ENCODE measurements at regions not wholly inside any gene's neighbourhood (a gene's known extent, or its start where the extent isn't known, plus 50 kb on each side); places are given as distances from the start of the nearest gene placed in this dataset.

GRCh38 chr4:133440404-133440803, 291.3 kb downstream of the PCDH10 start:
- no peak overlapping the region for H3K27ac ChIP-seq (ENCODE audit: insufficient read length, low read depth, low read length)
- H3K79me2 ChIP-seq (ENCODE audit: insufficient read depth, low read length): no peaks in the 10 kb centered on the region
- no peak overlapping the region for H3K56ac ChIP-seq (ENCODE audit: insufficient read length, low read depth, low read length)
- H4K8ac ChIP-seq (replicated peaks; ENCODE audit: insufficient read length, low read depth, low read length): no peak overlapping the region
- no peak for TF ChIP-seq CTCF (conservative IDR thresholded peaks at IDR 0.05)
- no peak for DNase-seq
- no peak overlapping the region for H2AK5ac ChIP-seq (ENCODE audit: insufficient read length, low read length)
- no peak overlapping the region for H3K9ac ChIP-seq (ENCODE audit: extremely low read depth, insufficient read length, low read length)
- no peak overlapping the region for H2BK15ac ChIP-seq (ENCODE audit: low read depth, low read length)
- Mint-ChIP-seq H3K4me1 (no peaks in the 10 kb centered on the region), H3K27me3 (ENCODE audit: low read depth) (no peaks in the 10 kb centered on the region), H3K36me3 (ENCODE audit: insufficient read depth in 1 of 3, low read depth in 3 of 3) (no peaks in the 10 kb centered on the region), H3K27ac (peak overlapping the region in 1 of 3 experiments; percentile 37; a peak in 2 of 7 replicates), H3K9me3 (no peaks in the 10 kb centered on the region), H3K4me3 (no peak overlapping the region)
- no peak overlapping the region for H3K18ac ChIP-seq (ENCODE audit: insufficient read length, low read depth, low read length)
- no peak overlapping the region for H2BK20ac ChIP-seq (ENCODE audit: low read depth, low read length, poor library complexity, severe bottlenecking)
- no peaks in the 10 kb centered on the region for H3K4me1 ChIP-seq (ENCODE audit: insufficient read depth, low read length)
- H3K9me3 ChIP-seq (ENCODE audit: control insufficient read depth, low read depth, low read length): no peaks in the 10 kb centered on the region
- no peak overlapping the region for H2BK12ac ChIP-seq (ENCODE audit: insufficient read length, low read depth, low read length)
- H3K23me2 ChIP-seq (ENCODE audit: insufficient read length, low read depth, low read length, poor library complexity, severe bottlenecking): no peaks in the 10 kb centered on the region
- H3K4me2 ChIP-seq (ENCODE audit: insufficient read depth, insufficient read length, low read length): no peak overlapping the region
- H2BK5ac ChIP-seq (ENCODE audit: insufficient read length, low read length): no peak overlapping the region
- no peak overlapping the region for H4K5ac ChIP-seq (ENCODE audit: insufficient read length, low read depth, low read length)
- no peak overlapping the region for H2AFZ ChIP-seq (ENCODE audit: low read length)
- no peak overlapping the region for H2BK120ac ChIP-seq (ENCODE audit: low read depth, low read length, poor library complexity, severe bottlenecking)
- no peak overlapping the region for H3K4ac ChIP-seq (ENCODE audit: low read depth, low read length)
- no peaks in the 10 kb centered on the region for H4K20me1 ChIP-seq (ENCODE audit: control insufficient read depth, insufficient read depth, insufficient read length)
- H4K91ac ChIP-seq (ENCODE audit: insufficient read length, low read depth, low read length): no peak overlapping the region
- no peaks in the 10 kb centered on the region for H3K79me1 ChIP-seq (ENCODE audit: insufficient read depth, low read depth, low read length, poor library complexity, severe bottlenecking)
- H3K14ac ChIP-seq (ENCODE audit: insufficient read depth, low read length): no peak overlapping the region
- no peaks in the 10 kb centered on the region for H3K27me3 ChIP-seq (ENCODE audit: insufficient read depth, low read length)
- no peak overlapping the region for H3T11ph ChIP-seq (ENCODE audit: low read length)
- H3K23ac ChIP-seq (ENCODE audit: insufficient read length, low read depth, low read length): no peak overlapping the region

Measured in H9 (cell line).